ENCODE measurements at regions not wholly inside any gene's neighbourhood (a gene's known extent, or its start where the extent isn't known, plus 50 kb on each side); places are given as distances from the start of the nearest gene placed in this dataset.

- H3K4me1 ChIP-seq (ENCODE audit: control insufficient read depth in 5 of 5, insufficient read depth in 5 of 5, low read length in 5 of 5): peaks cover 0 to 5% (median 0%) of the 10 kb centered on the region in 5 donors
- TF ChIP-seq CTCF (IDR thresholded peaks at IDR 0.05; ENCODE audit: control extremely low read depth, extremely low read depth): no peak
- no peaks in the 10 kb centered on the region for H3K9me3 ChIP-seq (ENCODE audit: control insufficient read depth in 4 of 4, insufficient read depth in 3 of 4, low read length in 3 of 4)
- H3K9ac ChIP-seq (ENCODE audit: insufficient read depth in 1 of 2, low read length in 2 of 2): no peak overlapping the region
- DNase-seq (no peak), ATAC-seq (ENCODE audit: insufficient read depth, low FRiP score) (no peak)
- H3K27ac ChIP-seq (ENCODE audit: low read depth in 1 of 2, low read length in 1 of 2): no peak overlapping the region
- H3K27me3 ChIP-seq (ENCODE audit: control insufficient read depth in 3 of 3, insufficient read depth in 3 of 3, low read length in 2 of 3): peaks cover 2 to 9% (median 6%) of the 10 kb centered on the region in 3 donors
- 34 to 43% methylated on average over 19 of the region's 19 CpGs for WGBS, 2 donors
- no peak overlapping the region for H3K4me3 ChIP-seq
- no peaks in the 10 kb centered on the region for H3K36me3 ChIP-seq (ENCODE audit: control insufficient read depth in 4 of 4, insufficient read depth in 4 of 4, low read length in 4 of 4)
These were observed 191.7 kb upstream of the GSC start for GRCh38 chr14:94961386-94962165.

- TF ChIP-seq CTCF (IDR thresholded peaks at IDR 0.05; ENCODE audit: control extremely low read depth, extremely low read depth): no peak
- Histone ChIP-seq H3K4me3 (no peak overlapping the region), H3K36me3 (ENCODE audit: control insufficient read depth in 4 of 4, insufficient read depth in 4 of 4, low read length in 4 of 4) (no peaks in the 10 kb centered on the region), H3K9me3 (ENCODE audit: control insufficient read depth in 4 of 4, insufficient read depth in 3 of 4, low read length in 3 of 4) (no peaks in the 10 kb centered on the region), H3K4me1 (ENCODE audit: control insufficient read depth in 5 of 5, insufficient read depth in 5 of 5, low read length in 5 of 5) (peaks cover 0 to 5% (median 0%) of the 10 kb centered on the region in 5 donors), H3K27ac (ENCODE audit: low read depth in 1 of 2, low read length in 1 of 2) (no peak overlapping the region), H3K9ac (ENCODE audit: insufficient read depth in 1 of 2, low read length in 2 of 2) (no peak overlapping the region), H3K27me3 (ENCODE audit: control insufficient read depth in 3 of 3, insufficient read depth in 3 of 3, low read length in 2 of 3) (peaks cover 2 to 9% (median 6%) of the 10 kb centered on the region in 3 donors)
- ATAC-seq (ENCODE audit: insufficient read depth, low FRiP score): no peak
- 78 to 88% methylated on average over 9 of the region's 9 CpGs for WGBS, 2 donors
- DNase-seq: no peak
These were observed 190.5 kb upstream of the GSC start for GRCh38 chr14:94960285-94961001.

- Histone ChIP-seq H3K9me3 (ENCODE audit: control insufficient read depth in 4 of 4, insufficient read depth in 3 of 4, low read length in 3 of 4) (peaks cover 0 to 1% (median 0%) of the 10 kb centered on the region in 4 donors), H3K27ac (ENCODE audit: low read depth in 1 of 2, low read length in 1 of 2) (no peak overlapping the region), H3K4me1 (ENCODE audit: control insufficient read depth in 5 of 5, insufficient read depth in 5 of 5, low read length in 5 of 5) (no peaks in the 10 kb centered on the region), H3K9ac (ENCODE audit: insufficient read depth in 1 of 2, low read length in 2 of 2) (no peak overlapping the region), H3K36me3 (ENCODE audit: control insufficient read depth in 4 of 4, insufficient read depth in 4 of 4, low read length in 4 of 4) (no peaks in the 10 kb centered on the region), H3K4me3 (no peak overlapping the region), H3K27me3 (ENCODE audit: control insufficient read depth in 3 of 3, insufficient read depth in 3 of 3, low read length in 2 of 3) (peaks cover 0 to 4% (median 0%) of the 10 kb centered on the region in 3 donors)
- WGBS, 2 donors: 86 to 87% methylated on average over 12 of the region's 12 CpGs
- TF ChIP-seq CTCF (IDR thresholded peaks at IDR 0.05; ENCODE audit: control extremely low read depth, extremely low read depth): no peak
- DNase-seq (no peak), ATAC-seq (ENCODE audit: insufficient read depth, low FRiP score) (no peak)
These were observed 183.8 kb upstream of the GSC start for GRCh38 chr14:94953541-94954260.
